ENCODE measurements at regions not wholly inside any gene's neighbourhood (a gene's known extent, or its start where the extent isn't known, plus 50 kb on each side); places are given as distances from the start of the nearest gene placed in this dataset.

- peaks cover 1% of the 10 kb centered on the region for H3K36me3 Mint-ChIP-seq (ENCODE audit: insufficient read depth)
- H3K4me1 Mint-ChIP-seq, result peaks cover 20% of the 10 kb centered on the region
- H3K27me3 Mint-ChIP-seq, result peaks cover 38% of the 10 kb centered on the region
- no peak overlapping the region for H3K27ac Mint-ChIP-seq (ENCODE audit: low read depth)
- ATAC-seq (replicated peaks; ENCODE audit: extremely low read depth, poor library complexity, severe bottlenecking) (no peak), DNase-seq (ENCODE audit: low spot score in 2 of 2) (no peak)
- no peak overlapping the region for H3K4me3 Mint-ChIP-seq
- H3K9me3 Mint-ChIP-seq, result no peaks in the 10 kb centered on the region
Measured at GRCh38 chr9:90967145-90967538, 165.5 kb downstream of the SYK start.

GRCh38 chr9:90969021-90969675, 167.5 kb downstream of the SYK start:
- DNase-seq (ENCODE audit: low spot score in 2 of 2) (no peak), ATAC-seq (replicated peaks; ENCODE audit: extremely low read depth, poor library complexity, severe bottlenecking) (no peak)
- no peak overlapping the region for H3K27ac Mint-ChIP-seq (ENCODE audit: low read depth)
- peaks cover 16% of the 10 kb centered on the region for H3K4me1 Mint-ChIP-seq
- H3K4me3 Mint-ChIP-seq, result no peak overlapping the region
- no peaks in the 10 kb centered on the region for H3K9me3 Mint-ChIP-seq
- peaks cover 1% of the 10 kb centered on the region for H3K36me3 Mint-ChIP-seq (ENCODE audit: insufficient read depth)
- H3K27me3 Mint-ChIP-seq, result peaks cover 21% of the 10 kb centered on the region

- Mint-ChIP-seq H3K4me3 (no peak overlapping the region), H3K27me3 (peaks cover 21% of the 10 kb centered on the region), H3K36me3 (ENCODE audit: insufficient read depth) (peaks cover 1% of the 10 kb centered on the region), H3K27ac (ENCODE audit: low read depth) (no peak overlapping the region), H3K9me3 (no peaks in the 10 kb centered on the region), H3K4me1 (peaks cover 1% of the 10 kb centered on the region)
- no peak for ATAC-seq (replicated peaks; ENCODE audit: extremely low read depth, poor library complexity, severe bottlenecking)
- DNase-seq (ENCODE audit: low spot score in 2 of 2), result no peak
Measured at GRCh38 chr9:90970608-90971007, 169.0 kb downstream of the SYK start.

GRCh38 chr9:90972057-90972456, 170.4 kb downstream of the SYK start:
- H3K4me1 Mint-ChIP-seq, result no peaks in the 10 kb centered on the region
- H3K27ac Mint-ChIP-seq (ENCODE audit: low read depth), result no peak overlapping the region
- no peak overlapping the region for H3K4me3 Mint-ChIP-seq
- ATAC-seq (replicated peaks; ENCODE audit: extremely low read depth, poor library complexity, severe bottlenecking) (no peak), DNase-seq (ENCODE audit: low spot score in 2 of 2) (no peak)
- no peaks in the 10 kb centered on the region for H3K9me3 Mint-ChIP-seq
- peaks cover 1% of the 10 kb centered on the region for H3K36me3 Mint-ChIP-seq (ENCODE audit: insufficient read depth)
- peaks cover 27% of the 10 kb centered on the region for H3K27me3 Mint-ChIP-seq

- Mint-ChIP-seq H3K9me3 (no peaks in the 10 kb centered on the region), H3K4me3 (no peak overlapping the region), H3K27me3 (peaks cover 42% of the 10 kb centered on the region), H3K27ac (ENCODE audit: low read depth) (no peak overlapping the region), H3K4me1 (no peaks in the 10 kb centered on the region), H3K36me3 (ENCODE audit: insufficient read depth) (peaks cover 1% of the 10 kb centered on the region)
- no peak for ATAC-seq (replicated peaks; ENCODE audit: extremely low read depth, poor library complexity, severe bottlenecking)
- DNase-seq (ENCODE audit: low spot score in 2 of 2), result no peak
Measured at GRCh38 chr9:90974016-90974415, 172.4 kb downstream of the SYK start.

- no peak for ATAC-seq (replicated peaks; ENCODE audit: extremely low read depth, poor library complexity, severe bottlenecking)
- Mint-ChIP-seq H3K4me3 (no peak overlapping the region), H3K36me3 (ENCODE audit: insufficient read depth) (peaks cover 1% of the 10 kb centered on the region), H3K4me1 (no peaks in the 10 kb centered on the region), H3K9me3 (no peaks in the 10 kb centered on the region), H3K27ac (ENCODE audit: low read depth) (no peak overlapping the region), H3K27me3 (peaks cover 49% of the 10 kb centered on the region)
- no peak for DNase-seq (ENCODE audit: low spot score in 2 of 2)
Measured at GRCh38 chr9:90974643-90975245, 173.1 kb downstream of the SYK start.

- peaks cover 60% of the 10 kb centered on the region for H3K27me3 Mint-ChIP-seq
- no peaks in the 10 kb centered on the region for H3K36me3 Mint-ChIP-seq (ENCODE audit: insufficient read depth)
- no peak for ATAC-seq (replicated peaks; ENCODE audit: extremely low read depth, poor library complexity, severe bottlenecking)
- H3K4me3 Mint-ChIP-seq, result no peak overlapping the region
- no peaks in the 10 kb centered on the region for H3K4me1 Mint-ChIP-seq
- H3K27ac Mint-ChIP-seq (ENCODE audit: low read depth), result no peak overlapping the region
- no peaks in the 10 kb centered on the region for H3K9me3 Mint-ChIP-seq
- DNase-seq (ENCODE audit: low spot score in 2 of 2), result no peak
Measured at GRCh38 chr9:90975781-90976538, 174.3 kb downstream of the SYK start.

GRCh38 chr9:90979138-90979551, 177.5 kb downstream of the SYK start:
- Mint-ChIP-seq H3K27ac (ENCODE audit: low read depth) (no peak overlapping the region), H3K36me3 (ENCODE audit: insufficient read depth) (no peaks in the 10 kb centered on the region), H3K27me3 (peaks cover 57% of the 10 kb centered on the region), H3K4me1 (no peaks in the 10 kb centered on the region), H3K9me3 (no peaks in the 10 kb centered on the region), H3K4me3 (no peak overlapping the region)
- DNase-seq (ENCODE audit: low spot score in 2 of 2), result no peak
- no peak for ATAC-seq (replicated peaks; ENCODE audit: extremely low read depth, poor library complexity, severe bottlenecking)

- DNase-seq (ENCODE audit: low spot score in 2 of 2), result no peak
- Mint-ChIP-seq H3K9me3 (no peaks in the 10 kb centered on the region), H3K4me1 (no peaks in the 10 kb centered on the region), H3K36me3 (ENCODE audit: insufficient read depth) (no peaks in the 10 kb centered on the region), H3K4me3 (no peak overlapping the region), H3K27ac (ENCODE audit: low read depth) (no peak overlapping the region), H3K27me3 (peaks cover 52% of the 10 kb centered on the region)
- ATAC-seq (replicated peaks; ENCODE audit: extremely low read depth, poor library complexity, severe bottlenecking), result no peak
Measured at GRCh38 chr9:90979639-90980038, 178.0 kb downstream of the SYK start.

GRCh38 chr9:90981726-90982125, 180.1 kb downstream of the SYK start:
- H3K27ac Mint-ChIP-seq (ENCODE audit: low read depth), result no peak overlapping the region
- no peaks in the 10 kb centered on the region for H3K4me1 Mint-ChIP-seq
- ATAC-seq (replicated peaks; ENCODE audit: extremely low read depth, poor library complexity, severe bottlenecking), result no peak

GRCh38 chr9:90983394-90983793, 181.8 kb downstream of the SYK start:
- H3K9me3 Mint-ChIP-seq, result no peaks in the 10 kb centered on the region
- no peaks in the 10 kb centered on the region for H3K4me1 Mint-ChIP-seq
- no peak overlapping the region for H3K4me3 Mint-ChIP-seq
- no peak for ATAC-seq (replicated peaks; ENCODE audit: extremely low read depth, poor library complexity, severe bottlenecking)
- H3K27me3 Mint-ChIP-seq, result peaks cover 24% of the 10 kb centered on the region
- H3K36me3 Mint-ChIP-seq (ENCODE audit: insufficient read depth), result no peaks in the 10 kb centered on the region
- DNase-seq (ENCODE audit: low spot score in 2 of 2), result no peak
- no peak overlapping the region for H3K27ac Mint-ChIP-seq (ENCODE audit: low read depth)

More at GRCh38 chr9:90981726-90982125, 180.1 kb downstream of the SYK start:
- Mint-ChIP-seq H3K27me3 (peaks cover 37% of the 10 kb centered on the region), H3K36me3 (ENCODE audit: insufficient read depth) (no peaks in the 10 kb centered on the region), H3K4me3 (no peak overlapping the region), H3K9me3 (no peaks in the 10 kb centered on the region)
- no peak for DNase-seq (ENCODE audit: low spot score in 2 of 2)

- Mint-ChIP-seq H3K36me3 (ENCODE audit: insufficient read depth) (no peaks in the 10 kb centered on the region), H3K4me3 (no peak overlapping the region), H3K9me3 (no peaks in the 10 kb centered on the region), H3K27ac (ENCODE audit: low read depth) (no peak overlapping the region), H3K27me3 (peaks cover 2% of the 10 kb centered on the region), H3K4me1 (no peaks in the 10 kb centered on the region)
- DNase-seq (ENCODE audit: low spot score in 2 of 2) (no peak), ATAC-seq (replicated peaks; ENCODE audit: extremely low read depth, poor library complexity, severe bottlenecking) (no peak)
Measured at GRCh38 chr9:90985631-90986030, 184.0 kb downstream of the SYK start.

GRCh38 chr9:90986161-90986560, 184.5 kb downstream of the SYK start:
- no peak for DNase-seq (ENCODE audit: low spot score in 2 of 2)
- Mint-ChIP-seq H3K4me3 (no peak overlapping the region), H3K4me1 (no peaks in the 10 kb centered on the region), H3K36me3 (ENCODE audit: insufficient read depth) (no peaks in the 10 kb centered on the region), H3K27ac (ENCODE audit: low read depth) (no peak overlapping the region), H3K9me3 (no peaks in the 10 kb centered on the region), H3K27me3 (no peaks in the 10 kb centered on the region)
- ATAC-seq (replicated peaks; ENCODE audit: extremely low read depth, poor library complexity, severe bottlenecking), result no peak

All from central memory CD8-positive, alpha-beta T cell (primary cell).